H1 (cell line): ENCODE measurements at regions not wholly inside any gene's neighbourhood (a gene's known extent, or its start where the extent isn't known, plus 50 kb on each side); places are given as distances from the start of the nearest gene placed in this dataset.

Source experiments
- BCL11A ChIP-seq, 2 experiments: IDR thresholded peaks; one replicate each; pipeline ENCODE4 v1.6.1; 2011; ENCODE audit warnings: low read depth in 2 of 2, low read length in 2 of 2, mild to moderate bottlenecking in 2 of 2
- JUN ChIP-seq: IDR thresholded peaks from 2 replicates; pipeline ENCODE4 v1.6.1; 2011; ENCODE audit warnings: low read depth, mild to moderate bottlenecking, improper control_type of control experiment, low read length
- SP1 ChIP-seq: IDR thresholded peaks from 2 replicates; pipeline ENCODE4 v1.6.1; 2011; ENCODE audit warnings: low read depth, low read length
- SRF ChIP-seq: IDR thresholded peaks from 2 replicates; pipeline ENCODE4 v1.6.1; 2011; ENCODE audit warnings: mild to moderate bottlenecking, low read depth, low read length, moderate library complexity
- TAF1 ChIP-seq: IDR thresholded peaks from 2 replicates; pipeline ENCODE4 v1.6.1; 2011; ENCODE audit warnings: mild to moderate bottlenecking, low read depth, low read length
- TEAD4 ChIP-seq: IDR thresholded peaks from 2 replicates; pipeline ENCODE4 v1.6.1; 2012; ENCODE audit warnings: low read depth, low read length, inconsistent platforms, mixed read lengths
- TF ChIP-seq, protein P1 (sequence below), 3 experiments: IDR thresholded peaks; 1 replicate in 2 of 3; 2 replicates in 1 of 3; pipeline versions ENCODE4 v1.5.1 to v1.6.1; 2011; ENCODE audit warnings: low read length in 3 of 3, mild to moderate bottlenecking in 3 of 3, inconsistent platforms in 2 of 3, low read depth in 1 of 3, moderate library complexity in 1 of 3; ENCODE audit not compliant: insufficient read depth in 1 of 3; ENCODE audit errors: control extremely low read depth in 1 of 3

DNA sequence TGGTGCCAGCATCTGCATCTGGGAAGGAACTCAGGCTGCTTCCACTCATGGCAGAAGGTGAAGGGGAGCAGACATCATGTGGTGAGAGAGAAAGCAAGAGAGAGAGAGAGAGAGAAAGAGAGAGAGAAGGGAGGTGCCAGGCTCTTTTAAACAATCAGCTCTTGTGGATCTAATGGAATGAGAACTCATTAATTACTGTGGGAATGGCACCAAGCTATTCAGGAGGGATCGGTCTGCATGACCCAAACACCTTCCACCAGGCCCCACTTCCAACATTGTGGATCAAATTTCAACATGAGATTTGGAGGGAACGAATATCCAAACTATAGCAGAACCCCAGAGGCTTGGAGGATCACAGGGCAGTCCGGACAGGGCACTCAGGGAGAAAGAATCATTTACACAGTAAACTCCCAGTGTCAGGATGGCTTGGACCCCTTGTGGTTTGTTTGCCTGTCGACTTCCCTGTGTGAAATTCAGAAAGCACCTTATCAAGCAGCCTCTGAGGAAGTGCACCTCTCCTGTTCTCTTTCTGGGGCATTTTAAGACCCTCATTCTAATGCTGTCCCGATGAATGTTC is 308.5 kb downstream of the REEP3 start:
- TF ChIP-seq, protein P1, sequence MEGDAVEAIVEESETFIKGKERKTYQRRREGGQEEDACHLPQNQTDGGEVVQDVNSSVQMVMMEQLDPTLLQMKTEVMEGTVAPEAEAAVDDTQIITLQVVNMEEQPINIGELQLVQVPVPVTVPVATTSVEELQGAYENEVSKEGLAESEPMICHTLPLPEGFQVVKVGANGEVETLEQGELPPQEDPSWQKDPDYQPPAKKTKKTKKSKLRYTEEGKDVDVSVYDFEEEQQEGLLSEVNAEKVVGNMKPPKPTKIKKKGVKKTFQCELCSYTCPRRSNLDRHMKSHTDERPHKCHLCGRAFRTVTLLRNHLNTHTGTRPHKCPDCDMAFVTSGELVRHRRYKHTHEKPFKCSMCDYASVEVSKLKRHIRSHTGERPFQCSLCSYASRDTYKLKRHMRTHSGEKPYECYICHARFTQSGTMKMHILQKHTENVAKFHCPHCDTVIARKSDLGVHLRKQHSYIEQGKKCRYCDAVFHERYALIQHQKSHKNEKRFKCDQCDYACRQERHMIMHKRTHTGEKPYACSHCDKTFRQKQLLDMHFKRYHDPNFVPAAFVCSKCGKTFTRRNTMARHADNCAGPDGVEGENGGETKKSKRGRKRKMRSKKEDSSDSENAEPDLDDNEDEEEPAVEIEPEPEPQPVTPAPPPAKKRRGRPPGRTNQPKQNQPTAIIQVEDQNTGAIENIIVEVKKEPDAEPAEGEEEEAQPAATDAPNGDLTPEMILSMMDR (IDR thresholded peaks at IDR 0.05; ENCODE audit: control extremely low read depth in 1 of 3, insufficient read depth in 1 of 3, low read depth in 1 of 3, low read length in 3 of 3) = no peak
- TF ChIP-seq TEAD4 (no peak), SRF (no peak), SP1 (no peak), TAF1 (no peak), BCL11A (IDR thresholded peaks at IDR 0.05; ENCODE audit: low read depth in 2 of 2, low read length in 2 of 2) (no peak), JUN (no peak)
